ENCODE measurements at regions not wholly inside any gene's neighbourhood (a gene's known extent, or its start where the extent isn't known, plus 50 kb on each side); places are given as distances from the start of the nearest gene placed in this dataset.

- WGBS, 2 donors = 71 to 76% methylated on average over 5 of the region's 5 CpGs
- H3K27ac ChIP-seq = no peak overlapping the region
Observed at GRCh38 chr12:17060260-17060659, 454.3 kb upstream of the LMO3 start.

GRCh38 chr12:17056546-17056945, 450.6 kb upstream of the LMO3 start:
- DNase-seq (no peak), ATAC-seq (no peak)
- H3K4me3 ChIP-seq = no peak overlapping the region
- no peak for TF ChIP-seq CTCF (IDR thresholded peaks at IDR 0.05)
- H3K9me3 ChIP-seq = peaks cover 0 to 21% (median 0%) of the 10 kb centered on the region in 11 donors
- intact Hi-C loops (cut with DNase I) = no loop called here
- no peaks in the 10 kb centered on the region for H3K27me3 ChIP-seq
- H3K27ac ChIP-seq = no peak overlapping the region
- no peaks in the 10 kb centered on the region for H3K36me3 ChIP-seq
- no peaks in the 10 kb centered on the region for H3K4me1 ChIP-seq
- 71 to 73% methylated on average over 2 of the region's 2 CpGs for WGBS, 2 donors

More at GRCh38 chr12:17060260-17060659, 454.3 kb upstream of the LMO3 start:
- DNase-seq = no peak
- no peak for ATAC-seq
- no peaks in the 10 kb centered on the region for H3K27me3 ChIP-seq
- no peak overlapping the region for H3K4me3 ChIP-seq
- no peaks in the 10 kb centered on the region for H3K4me1 ChIP-seq
- TF ChIP-seq CTCF (IDR thresholded peaks at IDR 0.05) = no peak
- H3K36me3 ChIP-seq = no peaks in the 10 kb centered on the region
- H3K9me3 ChIP-seq = peaks cover 0 to 13% (median 0%) of the 10 kb centered on the region in 11 donors
- intact Hi-C loops (cut with DNase I) = no loop called here

GRCh38 chr12:17038923-17039322, 433.0 kb upstream of the LMO3 start:
- no peaks in the 10 kb centered on the region for H3K4me1 ChIP-seq
- H3K27me3 ChIP-seq = no peaks in the 10 kb centered on the region
- no peak for TF ChIP-seq CTCF (IDR thresholded peaks at IDR 0.05)
- peaks cover 0 to 3% (median 0%) of the 10 kb centered on the region in 11 donors for H3K9me3 ChIP-seq
- ATAC-seq (no peak), DNase-seq (no peak)
- H3K27ac ChIP-seq = no peak overlapping the region
- intact Hi-C loops (cut with DNase I) = no loop called here
- no peak overlapping the region for H3K4me3 ChIP-seq
- H3K36me3 ChIP-seq = no peaks in the 10 kb centered on the region

GRCh38 chr12:17035372-17035771, 429.4 kb upstream of the LMO3 start:
- H3K27me3 ChIP-seq = no peaks in the 10 kb centered on the region
- no peaks in the 10 kb centered on the region for H3K36me3 ChIP-seq
- 82 to 86% methylated on average over 5 of the region's 5 CpGs for WGBS, 2 donors
- no peaks in the 10 kb centered on the region for H3K4me1 ChIP-seq
- no peak overlapping the region for H3K4me3 ChIP-seq
- H3K27ac ChIP-seq = no peak overlapping the region
- intact Hi-C loops (cut with DNase I) = no loop called here
- H3K9me3 ChIP-seq = peaks cover 0 to 3% (median 0%) of the 10 kb centered on the region in 11 donors
- DNase-seq = no peak
- no peak for TF ChIP-seq CTCF (IDR thresholded peaks at IDR 0.05)
- no peak for ATAC-seq

Data from heart right ventricle (tissue), 16 donors.